SU-DHL-6 (cell line): ENCODE measurements at regions not wholly inside any gene's neighbourhood (a gene's known extent, or its start where the extent isn't known, plus 50 kb on each side); places are given as distances from the start of the nearest gene placed in this dataset.
"Not testable (repeated sequence)": the region's sequence is repeated elsewhere in the genome, so short reads cannot be mapped to it uniquely, and the experiment has no call there.

Source experiments
- H2AFZ ChIP-seq: fragments of 200-600 bp; sonication (generic); 2 replicates; pipeline ENCODE4 v1.6.1; 2014; ENCODE audit warnings: low read depth, mild to moderate bottlenecking, moderate library complexity, mixed read lengths, antibody characterized with exemption, low read length; ENCODE audit not compliant: severe bottlenecking
- H3F3A ChIP-seq: fragments of 200-600 bp; shearing (Covaris generic); 2 replicates; pipeline ENCODE4 v1.6.0; 2016; ENCODE audit warnings: antibody characterized with exemption, mild to moderate bottlenecking; ENCODE audit not compliant: insufficient read depth
- H3K27ac ChIP-seq: fragments of 200-600 bp; sonication (generic); 2 replicates; pipeline ENCODE4 v1.5.1; 2016; ENCODE audit warnings: low read depth, mild to moderate bottlenecking, low read length, moderate library complexity, mixed read lengths
- H3K27me3 ChIP-seq: fragments of 200-600 bp; sonication (generic), shearing (Covaris generic); 2 replicates; pipeline ENCODE4 v1.6.0; 2014; ENCODE audit warnings: mild to moderate bottlenecking, low read length
- H3K36me3 ChIP-seq: fragments of 200-600 bp; sonication (generic); 2 replicates; pipeline ENCODE4 v1.6.1; 2014; ENCODE audit warnings: mild to moderate bottlenecking, low read length, mixed read lengths
- H3K4me2 ChIP-seq: fragments of 300-600, 200-600 bp; shearing (Covaris generic), sonication (generic); 2 replicates; pipeline ENCODE4 v1.6.0; 2014; ENCODE audit warnings: low read length, low read depth, mild to moderate bottlenecking; ENCODE audit not compliant: poor library complexity, severe bottlenecking
- H3K4me3 ChIP-seq: fragments of 200-600 bp; sonication (generic); 2 replicates; pipeline ENCODE4 v1.5.1; 2014; ENCODE audit warnings: antibody characterized with exemption, low read length, mild to moderate bottlenecking, mixed read lengths; ENCODE audit not compliant: insufficient read depth, poor library complexity, severe bottlenecking
- H3K79me2 ChIP-seq: fragments of 200-600 bp; sonication (generic); 2 replicates; pipeline ENCODE4 v1.6.1; 2014; ENCODE audit warnings: mild to moderate bottlenecking, low read length, moderate library complexity; ENCODE audit not compliant: insufficient read depth
- H3K9ac ChIP-seq: fragments of 200-600 bp; sonication (generic); 2 replicates; pipeline ENCODE4 v1.7.0; 2014; ENCODE audit warnings: mild to moderate bottlenecking, low read length
- H3K9me2 ChIP-seq: fragments of 200-600 bp; sonication (generic); replicated peaks from 2 replicates; pipeline ENCODE4 v1.6.1; 2014; ENCODE audit warnings: low read length; ENCODE audit not compliant: insufficient read depth
- H3K9me3 ChIP-seq: fragments of 200-600 bp; sonication (generic); 2 replicates; pipeline ENCODE4 v1.6.1; 2014; ENCODE audit warnings: low read length, mixed read lengths; ENCODE audit not compliant: insufficient read depth
- H4K20me1 ChIP-seq: fragments of 200-600 bp; sonication (generic); 2 replicates; pipeline ENCODE4 v1.6.1; 2014; ENCODE audit warnings: low read depth, mild to moderate bottlenecking, antibody characterized with exemption, low read length, moderate library complexity, mixed read lengths

GRCh38 chr11:49585495-49585894 lies 366.7 kb upstream of the OR4C13 start:
- H3K27me3 ChIP-seq, H3K9me3 ChIP-seq, H3K36me3 ChIP-seq, H3F3A ChIP-seq, H3K9ac ChIP-seq, H3K79me2 ChIP-seq, H3K9me2 ChIP-seq, H3K27ac ChIP-seq, H3K4me2 ChIP-seq, H2AFZ ChIP-seq, H3K4me3 ChIP-seq, H4K20me1 ChIP-seq: not testable (repeated sequence)

- H3K9me3 ChIP-seq, H3K9me2 ChIP-seq, H3K4me2 ChIP-seq, H3K4me3 ChIP-seq, H3K36me3 ChIP-seq, H3K27ac ChIP-seq, H3K27me3 ChIP-seq, H3F3A ChIP-seq, H3K9ac ChIP-seq, H2AFZ ChIP-seq, H4K20me1 ChIP-seq, H3K79me2 ChIP-seq: not testable (repeated sequence)
Measured at GRCh38 chr11:49608892-49609291, 343.3 kb upstream of the OR4C13 start.

- H2AFZ ChIP-seq, H3K4me3 ChIP-seq, H3K36me3 ChIP-seq, H3F3A ChIP-seq, H3K79me2 ChIP-seq, H4K20me1 ChIP-seq, H3K9me3 ChIP-seq, H3K9ac ChIP-seq, H3K27me3 ChIP-seq, H3K27ac ChIP-seq, H3K9me2 ChIP-seq, H3K4me2 ChIP-seq: not testable (repeated sequence)
Measured at GRCh38 chr11:49623872-49624271, 328.3 kb upstream of the OR4C13 start.

GRCh38 chr11:49670705-49671104 lies 281.5 kb upstream of the OR4C13 start:
- H2AFZ ChIP-seq, H4K20me1 ChIP-seq, H3K4me2 ChIP-seq, H3K9me2 ChIP-seq, H3K27ac ChIP-seq, H3F3A ChIP-seq, H3K9me3 ChIP-seq, H3K27me3 ChIP-seq, H3K79me2 ChIP-seq, H3K36me3 ChIP-seq, H3K4me3 ChIP-seq, H3K9ac ChIP-seq: not testable (repeated sequence)

GRCh38 chr11:49702121-49702520 lies 250.1 kb upstream of the OR4C13 start:
- H3K9me3 ChIP-seq, H3K27ac ChIP-seq, H3K9me2 ChIP-seq, H4K20me1 ChIP-seq, H3F3A ChIP-seq, H3K4me2 ChIP-seq, H3K79me2 ChIP-seq, H3K36me3 ChIP-seq, H3K4me3 ChIP-seq, H3K9ac ChIP-seq, H3K27me3 ChIP-seq, H2AFZ ChIP-seq: not testable (repeated sequence)

GRCh38 chr11:49750447-49750846 lies 201.7 kb upstream of the OR4C13 start:
- not testable (repeated sequence) for H3K27ac ChIP-seq, H3K9me3 ChIP-seq, H3K9me2 ChIP-seq, H4K20me1 ChIP-seq, H3K4me3 ChIP-seq, H3K4me2 ChIP-seq, H3F3A ChIP-seq, H2AFZ ChIP-seq, H3K9ac ChIP-seq, H3K36me3 ChIP-seq, H3K79me2 ChIP-seq, H3K27me3 ChIP-seq

- not testable (repeated sequence) for H3K27ac ChIP-seq, H3K9ac ChIP-seq, H3K4me2 ChIP-seq, H3K27me3 ChIP-seq, H3K36me3 ChIP-seq, H3K9me3 ChIP-seq, H3K4me3 ChIP-seq, H4K20me1 ChIP-seq, H2AFZ ChIP-seq, H3K9me2 ChIP-seq, H3F3A ChIP-seq, H3K79me2 ChIP-seq
Measured at GRCh38 chr11:49750960-49751359, 201.2 kb upstream of the OR4C13 start.

GRCh38 chr11:49780791-49781190 lies 171.4 kb upstream of the OR4C13 start:
- H3K9ac ChIP-seq, H3K36me3 ChIP-seq, H3K27ac ChIP-seq: not testable (repeated sequence)

More at GRCh38 chr11:49780791-49781190, 171.4 kb upstream of the OR4C13 start:
- not testable (repeated sequence) for H3K9me2 ChIP-seq, H3F3A ChIP-seq, H3K79me2 ChIP-seq, H3K27me3 ChIP-seq, H3K4me3 ChIP-seq, H3K9me3 ChIP-seq, H2AFZ ChIP-seq, H4K20me1 ChIP-seq, H3K4me2 ChIP-seq
